NCI-H1436 (cell line): ENCODE measurements at regions not wholly inside any gene's neighbourhood (a gene's known extent, or its start where the extent isn't known, plus 50 kb on each side); places are given as distances from the start of the nearest gene placed in this dataset.
"Not testable (repeated sequence)": the region's sequence is repeated elsewhere in the genome, so short reads cannot be mapped to it uniquely, and the experiment has no call there.

Experiments
- DNase-seq: peaks from one replicate; lab custom pipeline; 2025; lab: John Stamatoyannopoulos, UW

DNA sequence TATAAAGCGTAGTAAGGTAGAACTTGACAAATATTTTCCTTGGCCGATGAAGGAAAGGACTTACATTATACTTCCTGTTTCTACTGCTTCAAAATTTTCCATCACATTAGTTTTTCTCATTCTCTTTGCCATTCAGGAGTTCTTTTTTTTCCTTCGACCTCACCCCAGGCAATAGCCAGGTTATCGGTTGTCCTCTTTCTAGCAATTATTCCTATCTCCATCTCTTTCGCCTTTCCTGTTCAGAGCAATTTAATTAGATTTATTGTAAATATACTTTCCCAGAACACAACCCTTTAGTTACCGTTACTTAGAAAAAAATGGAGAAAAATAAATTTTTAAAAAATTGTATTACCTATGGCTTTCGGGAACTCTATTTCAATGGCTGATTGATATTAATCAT is 205.2 kb downstream of the KCNJ2 start:
- no peak for DNase-seq

DNA sequence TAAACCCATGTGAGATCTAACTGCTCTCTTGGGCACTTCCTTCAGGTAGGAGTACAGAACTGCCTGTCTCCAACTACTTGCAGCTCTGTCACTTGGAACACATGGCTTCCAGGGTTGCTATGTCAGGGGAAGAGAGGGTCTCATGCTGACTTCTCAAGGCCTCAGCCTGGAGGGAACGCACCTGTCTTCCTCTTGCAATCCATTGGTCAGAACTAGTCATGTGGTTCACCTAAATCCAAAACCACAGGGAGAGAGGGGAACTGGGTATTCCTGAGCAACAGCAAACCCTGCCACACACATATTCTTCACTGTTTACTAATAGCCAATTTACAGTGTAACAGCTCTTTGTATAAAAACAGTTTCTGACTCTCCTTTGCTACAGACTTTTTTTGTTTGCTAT is 206.1 kb downstream of the KCNJ2 start:
- peak; percentile 25 for DNase-seq

DNA sequence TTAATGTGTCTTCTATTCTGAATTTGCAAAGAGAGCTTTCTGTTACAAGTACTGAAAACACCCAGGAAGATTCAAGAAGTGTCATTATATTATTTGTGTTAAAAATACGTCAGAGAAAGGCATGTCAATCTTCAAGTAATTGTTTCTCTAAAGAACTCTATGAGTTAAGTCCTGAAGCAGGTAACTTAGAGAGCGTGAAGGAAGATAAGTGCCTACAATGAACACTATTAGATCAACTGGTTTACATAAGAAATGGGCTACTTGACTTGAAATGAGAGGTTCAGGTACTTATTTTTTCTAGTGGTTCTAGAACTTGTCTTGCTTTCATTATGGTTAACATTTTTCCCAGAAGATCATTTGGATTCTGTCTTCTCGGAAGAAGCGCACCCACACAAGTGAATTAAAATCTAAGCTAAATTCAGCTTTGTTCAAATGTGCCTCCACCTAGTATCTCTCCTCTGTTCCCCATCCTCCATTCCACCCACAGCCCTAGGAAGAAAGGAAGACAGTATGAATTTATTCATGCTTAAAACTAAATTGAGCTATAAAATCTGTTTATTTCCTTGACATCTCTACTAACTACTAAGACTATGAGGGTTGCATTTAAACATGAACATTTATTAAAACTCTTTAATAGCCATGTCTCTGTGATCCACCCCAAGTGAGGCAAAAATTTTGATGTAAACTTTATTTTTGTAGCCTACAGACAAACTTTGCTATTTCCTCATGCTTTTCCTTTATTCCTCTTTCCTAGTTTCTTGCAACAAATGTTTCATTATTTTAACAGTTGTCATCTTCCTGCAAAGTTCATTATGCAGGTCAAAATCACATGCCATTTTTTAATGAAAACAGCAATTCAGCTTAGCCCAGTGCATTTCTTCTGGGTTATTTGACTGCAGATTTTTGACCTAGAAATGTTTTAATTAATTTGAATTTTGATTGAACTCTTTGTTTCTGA is 206.8 kb downstream of the KCNJ2 start:
- DNase-seq = no peak

DNA sequence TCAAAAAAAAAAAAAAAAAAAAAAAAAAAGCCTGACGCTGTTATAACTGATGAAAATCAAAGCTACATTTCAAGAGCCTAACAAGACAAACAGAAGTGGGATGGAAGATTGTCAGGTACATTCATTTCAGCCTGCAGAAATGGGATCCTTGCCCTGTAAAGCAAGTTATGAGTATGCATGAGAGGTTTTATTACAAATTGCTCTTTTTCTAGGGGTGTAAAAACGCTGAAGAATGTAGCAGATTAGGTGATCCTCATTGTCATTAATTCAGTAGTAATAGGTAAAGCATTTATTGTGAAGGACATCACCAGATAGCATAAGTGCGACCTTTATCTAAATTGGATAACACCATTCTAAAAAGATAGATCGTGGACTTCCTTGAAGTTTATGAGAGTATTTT is 208.3 kb downstream of the KCNJ2 start:
- no peak for DNase-seq

DNA sequence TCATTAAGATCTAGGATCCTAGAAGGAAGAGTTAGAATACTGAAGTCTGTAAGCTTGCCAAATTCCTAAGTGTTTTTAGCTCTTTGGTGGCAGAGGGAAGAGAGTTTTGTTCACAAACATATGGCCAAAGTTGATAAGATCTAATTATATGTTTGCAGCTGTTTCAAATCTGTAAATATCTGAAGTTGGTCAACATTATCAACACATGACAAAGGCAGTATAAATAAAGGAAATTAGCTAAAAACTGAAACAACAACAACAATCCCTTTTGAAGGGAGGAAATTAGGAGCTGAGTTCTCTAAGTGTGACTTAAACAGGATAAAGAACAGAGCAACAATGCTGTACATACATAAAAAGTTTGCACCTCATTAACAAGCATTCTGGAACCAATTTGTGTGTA is 208.7 kb downstream of the KCNJ2 start:
- DNase-seq = no peak

DNA sequence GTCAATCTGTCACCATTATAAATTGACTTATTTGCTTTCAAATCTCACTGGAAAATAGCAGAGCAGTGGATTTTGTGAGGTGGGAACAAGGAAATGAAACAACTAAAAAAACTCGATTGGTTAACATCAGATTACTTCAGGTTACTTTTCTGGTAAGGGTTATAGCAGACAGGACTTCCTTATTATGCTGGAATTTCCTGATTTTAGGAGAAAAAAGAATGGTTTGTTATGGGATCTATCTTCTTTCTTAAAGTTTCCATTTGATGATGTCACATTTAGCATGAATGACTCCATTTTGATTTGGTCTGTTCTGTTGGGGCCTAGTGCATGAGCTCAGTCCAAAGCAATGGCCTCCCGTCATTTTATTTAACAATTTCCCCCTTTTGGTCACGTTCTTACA is 210.6 kb downstream of the KCNJ2 start:
- no peak for DNase-seq

DNA sequence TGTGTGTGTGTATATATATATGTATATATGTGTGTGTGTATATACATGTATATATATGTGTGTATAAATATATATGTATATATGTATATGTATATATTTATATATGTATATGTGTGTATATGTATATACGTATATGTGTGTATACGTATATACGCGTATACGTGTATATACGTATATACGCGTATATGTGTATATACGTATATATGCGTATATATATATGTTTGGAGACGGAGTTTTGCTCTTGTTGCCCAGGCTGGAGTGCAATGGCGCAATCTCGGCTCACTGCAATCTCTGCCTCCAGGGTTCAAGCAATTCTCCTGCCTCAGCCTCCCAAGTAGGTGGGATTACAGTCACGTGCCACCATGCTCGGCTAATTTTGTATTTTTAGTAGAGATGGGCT is 212.6 kb downstream of the KCNJ2 start:
- not testable (repeated sequence) for DNase-seq

DNA sequence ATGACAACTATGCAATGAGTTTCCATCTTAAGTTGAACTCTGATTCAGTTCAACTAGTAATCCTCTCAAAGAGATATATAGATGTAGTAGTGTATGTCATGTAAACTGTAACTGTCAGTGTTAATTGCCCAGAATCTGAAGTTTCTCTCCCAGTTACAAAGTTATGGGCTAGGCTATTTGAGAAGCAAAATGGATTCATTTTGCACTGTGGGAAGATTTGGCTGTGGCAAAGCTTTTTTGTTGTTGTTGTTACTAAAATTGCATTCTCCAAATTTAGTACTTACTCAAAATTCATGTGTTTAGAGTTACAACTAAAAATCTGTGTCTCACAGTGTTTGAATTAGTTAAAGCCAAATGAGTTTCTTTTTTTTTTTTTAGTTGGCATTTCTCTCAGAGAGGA is 219.0 kb downstream of the KCNJ2 start:
- DNase-seq = no peak

DNA sequence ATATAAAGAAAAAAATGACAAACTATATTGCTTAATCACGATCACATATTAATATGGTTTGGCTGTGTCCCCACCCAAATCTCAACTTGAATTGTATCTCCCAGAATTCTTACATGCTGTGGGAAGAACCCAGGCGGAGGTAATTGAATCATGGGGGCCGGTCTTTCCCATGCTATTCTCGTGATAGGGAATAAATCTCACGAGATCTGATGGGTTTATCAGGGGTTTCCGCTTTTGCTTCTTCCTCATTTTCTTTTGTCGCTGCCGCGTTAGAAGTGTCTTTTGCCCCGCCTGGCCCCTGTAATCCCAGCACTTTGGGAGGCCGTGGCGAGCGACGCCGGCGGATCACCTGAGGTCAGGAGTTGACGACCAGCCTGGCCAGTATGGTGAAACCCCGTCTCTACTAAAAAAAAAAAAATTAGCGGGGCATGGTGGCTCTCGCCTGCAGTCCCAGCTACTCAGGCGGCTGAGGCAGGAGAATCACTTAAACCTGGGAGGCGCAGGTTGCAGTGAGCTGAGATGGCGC is 220.0 kb downstream of the KCNJ2 start:
- not testable (repeated sequence) for DNase-seq

DNA sequence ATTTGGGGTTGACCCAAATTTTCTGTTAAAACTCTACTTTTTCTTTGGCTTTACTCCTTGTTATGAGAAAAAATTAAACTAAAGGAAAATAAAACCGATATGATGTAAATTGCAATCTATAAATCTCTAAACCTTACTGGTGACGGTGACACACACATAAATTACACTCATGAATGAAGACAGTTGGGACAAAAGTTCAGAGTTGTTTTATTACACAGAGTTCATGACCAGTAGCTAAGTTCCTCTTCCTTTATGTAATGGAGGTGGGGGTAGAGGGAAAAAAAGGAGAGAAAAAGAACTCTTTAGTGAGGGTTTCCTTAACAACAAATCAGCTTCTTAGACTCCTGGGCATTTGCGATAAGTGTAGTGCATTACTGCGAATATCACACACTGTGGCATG is 220.7 kb downstream of the KCNJ2 start:
- DNase-seq = no peak

DNA sequence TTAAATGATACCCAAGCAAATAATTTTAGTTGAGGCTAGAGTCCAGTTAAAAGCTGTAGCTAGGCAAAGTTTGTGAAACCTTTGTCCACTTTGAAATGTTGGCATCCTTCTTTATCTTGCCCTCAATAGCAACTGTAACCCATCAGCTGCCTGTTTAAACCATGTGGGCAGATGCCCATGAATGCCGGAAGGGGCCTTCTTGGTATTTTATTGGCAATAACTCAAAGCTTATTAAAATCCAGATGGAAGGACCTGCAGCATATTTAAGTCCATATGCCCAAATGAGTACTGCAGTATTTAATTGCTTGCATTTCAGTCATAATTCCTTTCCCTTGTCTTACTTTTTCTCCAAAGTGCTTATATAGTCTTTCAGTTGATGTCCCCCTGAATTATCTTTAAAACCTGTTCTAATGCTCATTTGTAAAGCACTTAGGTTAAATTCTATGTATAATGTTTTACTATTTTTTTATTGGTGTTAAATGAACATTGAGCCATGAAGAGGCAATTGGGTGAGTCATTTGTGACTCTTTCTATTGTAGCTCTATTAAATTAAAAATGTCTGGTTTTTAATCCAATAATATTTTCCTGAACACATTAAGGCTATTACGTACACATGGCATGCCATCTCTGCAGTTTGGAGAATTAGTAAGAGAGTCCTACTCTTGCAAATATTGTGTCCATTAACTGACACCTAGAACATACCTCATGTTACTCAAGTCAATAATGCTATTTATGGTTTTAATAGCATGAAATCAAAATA is 225.3 kb downstream of the KCNJ2 start:
- no peak for DNase-seq

DNA sequence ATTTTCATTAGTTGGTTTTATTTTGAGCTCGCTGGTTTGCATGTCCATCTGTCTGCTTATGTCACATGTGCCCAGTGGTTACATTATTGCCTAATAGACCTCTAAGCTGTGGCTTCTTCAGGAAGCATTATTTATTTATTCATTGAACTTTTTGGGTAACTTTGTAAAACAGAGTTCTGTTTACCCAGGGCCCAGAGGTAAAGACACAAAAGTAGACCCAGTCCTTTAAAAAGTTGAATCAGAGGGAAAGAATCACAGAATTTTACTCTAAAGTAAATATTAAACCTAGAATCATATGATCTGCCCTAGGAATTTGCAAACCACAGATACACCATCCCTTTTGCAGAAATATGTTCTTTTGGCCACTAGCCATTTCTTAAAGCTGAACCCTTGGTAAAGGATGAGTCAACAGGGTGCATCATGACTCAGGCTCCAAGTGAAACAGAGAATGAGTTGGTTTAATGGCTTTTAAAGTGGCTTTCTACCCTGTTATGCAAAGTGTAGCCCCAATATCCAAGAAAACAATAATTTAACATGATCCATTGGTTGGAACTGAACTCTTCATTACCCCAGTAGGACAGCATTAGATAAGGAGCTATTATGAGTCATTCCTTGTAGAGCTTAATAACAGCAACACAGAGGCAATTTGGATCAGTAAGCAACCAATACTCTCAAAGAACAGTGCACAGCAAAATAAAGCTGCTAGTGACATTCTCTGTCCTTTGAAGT is 236.3 kb downstream of the KCNJ2 start:
- DNase-seq = no peak

DNA sequence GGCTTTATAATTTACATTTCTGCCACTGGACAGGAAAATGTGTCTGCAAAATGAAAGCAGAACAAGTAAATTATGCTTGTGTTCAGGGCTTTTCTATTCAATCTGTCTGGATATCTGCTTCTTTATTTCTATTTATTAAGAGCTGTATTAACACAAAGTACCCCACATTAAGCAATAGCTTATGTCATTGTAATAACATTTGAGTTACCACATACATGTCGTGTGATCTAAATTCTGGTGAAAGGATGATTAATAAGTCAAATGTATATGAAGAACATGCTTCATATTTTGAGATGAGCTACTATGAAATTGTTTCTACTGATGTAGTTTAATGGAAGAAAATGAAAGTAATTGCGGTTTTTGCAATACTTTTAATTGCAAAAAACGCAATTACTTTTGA is 238.2 kb downstream of the KCNJ2 start:
- no peak for DNase-seq

DNA sequence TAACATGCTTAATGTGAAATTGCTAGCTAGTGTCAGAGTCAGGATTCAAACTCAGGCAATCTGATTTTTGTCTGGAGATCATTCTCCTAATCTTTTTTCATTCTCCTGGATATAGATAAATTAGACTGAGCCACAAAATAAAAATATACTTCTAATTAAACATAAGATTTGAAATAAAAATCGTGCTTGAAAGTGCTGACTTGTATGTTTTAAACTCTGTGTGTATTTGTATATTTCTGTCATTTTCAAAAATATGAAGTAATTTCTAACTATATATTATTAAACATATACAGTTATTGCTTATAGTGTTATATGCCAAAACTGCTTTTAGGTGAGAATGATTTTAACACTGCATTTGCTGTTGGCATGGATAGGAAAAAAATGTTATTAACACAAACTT is 239.4 kb downstream of the KCNJ2 start:
- DNase-seq = no peak

DNA sequence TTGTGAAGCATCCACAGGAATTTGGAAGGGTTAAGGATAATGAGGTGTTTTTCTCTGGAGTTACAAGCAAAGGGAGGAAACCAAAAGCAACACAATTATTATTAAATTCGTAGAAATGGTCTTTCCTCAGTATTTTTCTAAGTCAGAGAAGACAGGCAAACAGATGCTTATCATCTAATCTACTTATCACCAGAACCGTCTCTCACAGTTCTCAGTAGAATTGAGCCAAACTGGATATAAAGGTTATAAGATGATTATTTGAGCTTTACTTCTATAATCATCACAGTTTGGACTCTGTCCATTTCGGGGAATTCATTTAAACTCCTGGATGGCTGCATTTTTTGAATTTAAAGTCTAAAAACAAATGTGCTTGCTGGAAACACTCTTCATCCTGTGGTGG is 245.0 kb downstream of the KCNJ2 start:
- DNase-seq = no peak

DNA sequence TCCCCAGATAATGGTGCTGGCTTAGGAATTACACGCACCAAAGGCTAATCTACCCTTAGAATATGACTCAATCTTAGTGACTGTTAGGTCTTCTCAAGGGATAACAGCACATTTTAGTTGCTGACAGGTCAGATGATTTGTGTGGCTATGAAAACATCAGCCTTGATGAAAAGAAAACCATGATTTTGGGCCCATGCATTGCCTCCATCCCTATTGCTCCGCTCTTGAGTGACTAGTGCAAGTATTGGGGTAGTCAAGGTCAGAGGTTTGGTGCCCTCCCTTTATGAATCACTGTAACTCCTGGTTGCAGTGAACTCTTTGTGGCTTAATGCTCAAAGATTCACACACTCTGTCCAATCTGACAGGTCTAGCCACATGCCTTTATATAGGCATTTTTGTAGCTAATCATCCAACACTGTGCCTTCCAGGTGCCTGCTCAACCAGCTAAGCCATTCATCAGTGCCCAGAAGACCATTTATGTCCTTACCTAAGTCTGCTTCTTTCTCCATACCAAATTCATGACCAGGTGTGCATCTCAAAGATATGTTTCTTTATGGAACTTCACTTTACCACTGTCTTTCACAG is 251.6 kb downstream of the KCNJ2 start:
- DNase-seq = no peak

DNA sequence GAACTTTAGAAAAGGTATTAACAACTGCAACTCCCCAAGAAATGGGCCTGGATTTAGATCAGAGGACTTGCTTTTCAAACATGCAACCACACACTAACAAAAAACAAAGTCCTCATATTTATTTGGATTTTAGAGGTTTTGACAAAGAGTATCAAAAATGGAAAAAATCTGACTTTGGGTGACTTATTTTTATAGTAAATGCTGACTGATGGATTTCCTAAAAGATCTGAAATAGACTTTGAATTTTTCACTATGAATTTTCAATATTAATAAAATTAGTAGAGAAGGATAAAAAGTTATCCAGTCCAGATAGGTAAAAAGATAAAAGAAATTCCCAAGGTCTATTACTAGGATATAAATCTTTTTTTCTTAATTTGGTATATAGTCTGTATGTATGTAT is 253.5 kb downstream of the KCNJ2 start:
- DNase-seq = no peak

DNA sequence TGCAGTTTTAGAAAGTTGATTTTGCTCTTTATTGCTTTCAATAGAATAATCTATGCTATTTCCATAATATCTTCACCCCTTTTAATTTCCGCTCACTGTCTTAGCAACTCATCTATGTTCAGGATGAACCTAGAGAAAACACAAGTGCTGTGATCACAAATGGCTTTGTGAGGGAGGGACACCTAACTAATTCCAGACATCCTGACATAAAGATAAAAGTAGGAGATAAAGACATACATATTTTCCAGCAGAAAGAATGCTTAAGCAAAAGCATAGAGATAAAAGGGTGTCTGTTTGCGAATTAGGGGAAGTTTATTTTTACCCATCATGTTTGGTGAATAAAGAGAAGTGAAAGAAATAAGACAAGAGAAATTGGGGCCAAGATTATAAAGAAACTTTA is 254.2 kb downstream of the KCNJ2 start:
- no peak for DNase-seq

DNA sequence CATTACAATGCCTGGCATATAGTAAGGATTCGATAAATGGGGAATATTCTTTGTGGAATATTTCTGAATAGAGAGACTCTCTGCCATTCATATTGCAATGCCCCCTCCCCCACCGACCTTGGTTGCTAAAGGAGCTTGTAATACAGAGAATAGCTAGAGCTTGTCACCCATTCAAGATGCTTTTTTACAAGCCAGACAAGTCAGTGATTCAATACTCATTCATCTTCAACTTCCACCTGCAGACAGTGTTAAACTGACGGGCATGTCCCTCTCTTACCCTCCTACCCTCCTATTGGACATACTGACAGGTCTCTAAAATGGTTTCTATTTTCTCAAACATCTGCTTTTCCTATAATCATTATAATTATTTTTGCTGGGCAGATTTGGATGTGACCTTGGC is 257.4 kb downstream of the KCNJ2 start:
- no peak for DNase-seq

DNA sequence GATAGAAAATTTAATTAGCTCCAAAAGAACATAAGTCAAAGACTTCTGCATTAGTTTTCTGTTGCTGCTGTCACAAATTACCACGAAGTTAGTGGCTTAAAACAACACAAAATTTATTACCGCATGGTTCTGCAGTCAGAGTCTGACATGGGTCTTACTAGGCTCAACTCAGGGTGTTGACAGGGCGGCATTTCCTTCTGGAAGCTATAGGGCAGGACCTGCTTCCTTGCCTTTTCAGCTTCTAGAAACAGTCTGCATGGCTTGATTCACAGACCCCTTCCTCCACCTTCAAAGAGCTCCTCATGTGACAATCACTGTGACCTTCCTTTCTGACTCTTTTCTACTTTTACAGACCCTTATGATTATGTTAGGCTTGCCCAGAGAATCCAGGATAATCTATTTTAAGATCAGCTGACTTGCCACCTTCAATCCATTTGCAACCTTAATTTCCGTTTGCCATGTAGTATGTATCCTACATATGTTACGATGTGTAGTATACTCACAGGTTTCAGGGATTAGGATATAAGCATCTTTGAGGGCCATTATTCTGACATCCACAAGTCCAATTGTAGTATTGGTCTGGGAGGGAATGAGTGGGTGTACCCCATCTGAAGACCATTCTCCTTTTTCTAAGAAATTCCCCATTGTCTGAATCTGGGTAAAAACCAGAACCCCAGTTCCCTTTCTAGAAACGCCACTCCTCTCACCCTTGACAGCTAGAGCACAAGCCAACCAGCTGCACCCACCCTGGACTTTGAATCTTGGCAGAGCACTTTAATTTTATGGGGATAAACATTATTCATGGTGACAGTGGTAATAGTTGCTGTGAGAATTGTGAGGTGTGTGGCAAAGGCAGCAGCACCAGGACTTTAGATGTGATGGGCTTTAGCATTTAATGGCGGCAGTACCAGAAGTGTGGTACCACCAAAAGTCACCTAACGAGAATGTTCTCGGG is 265.5 kb downstream of the KCNJ2 start:
- DNase-seq = no peak

DNA sequence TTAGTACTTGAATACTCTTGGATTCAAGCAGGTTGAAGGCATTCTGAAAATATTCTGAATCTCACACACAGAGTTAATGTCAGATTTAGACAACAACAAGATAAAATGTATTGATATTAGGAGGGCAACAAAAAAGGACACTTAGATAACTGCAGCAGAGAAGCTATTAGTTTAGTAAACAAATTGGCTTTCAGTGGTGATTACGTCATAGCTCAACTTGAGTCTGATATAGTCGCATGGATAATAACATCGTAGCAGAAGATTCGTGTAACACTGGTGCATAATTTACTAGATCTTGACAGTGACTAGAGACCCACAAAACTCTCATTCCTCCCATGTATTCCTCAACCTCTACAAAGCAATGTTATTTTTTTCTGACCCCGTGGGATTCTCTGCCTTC is 268.3 kb downstream of the KCNJ2 start:
- DNase-seq = no peak
